Loucy (cell line): ENCODE measurements at regions not wholly inside any gene's neighbourhood (a gene's known extent, or its start where the extent isn't known, plus 50 kb on each side); places are given as distances from the start of the nearest gene placed in this dataset.

ENCODE experiments used
- H2AFZ ChIP-seq: fragments of 200-600 bp; sonication (generic); 2 replicates; pipeline ENCODE4 v1.6.0; 2016; ENCODE audit warnings: antibody characterized with exemption, mild to moderate bottlenecking, low read length, moderate library complexity
- H3F3A ChIP-seq: fragments of 200-600 bp; 2 replicates; pipeline ENCODE4 v1.6.0; 2016; ENCODE audit warnings: antibody characterized with exemption, low read depth, mild to moderate bottlenecking
- H3K27me3 ChIP-seq: fragments of 200-600 bp; sonication (generic); 2 replicates; pipeline ENCODE4 v1.6.1; 2014; ENCODE audit warnings: low read length, mild to moderate bottlenecking; ENCODE audit not compliant: insufficient read depth, poor library complexity, severe bottlenecking
- H3K36me3 ChIP-seq: fragments of 200-600 bp; sonication (generic); 2 replicates; pipeline ENCODE4 v1.6.1; 2016; ENCODE audit warnings: low read length; ENCODE audit not compliant: insufficient read depth
- H3K4me1 ChIP-seq: fragments of 200-600 bp; sonication (generic); 2 replicates; pipeline ENCODE4 v1.5.1; 2014; ENCODE audit warnings: low read length, mild to moderate bottlenecking; ENCODE audit not compliant: insufficient read depth, poor library complexity, severe bottlenecking
- H3K4me2 ChIP-seq: fragments of 200-600 bp; sonication (generic); 2 replicates; pipeline ENCODE4 v1.6.0; 2014; ENCODE audit warnings: antibody characterized with exemption, low read length, low read depth, mild to moderate bottlenecking; ENCODE audit not compliant: poor library complexity, severe bottlenecking
- H3K4me3 ChIP-seq: fragments of 200-600 bp; sonication (generic); 2 replicates; pipeline ENCODE4 v1.5.1; 2014; ENCODE audit warnings: low read length, mild to moderate bottlenecking, mixed read lengths; ENCODE audit not compliant: poor library complexity, severe bottlenecking
- H3K79me2 ChIP-seq: fragments of 200-600 bp; sonication (generic); 2 replicates; pipeline ENCODE4 v1.6.1; 2014; ENCODE audit warnings: low read length; ENCODE audit not compliant: insufficient read depth
- H3K9ac ChIP-seq: fragments of 200-600 bp; sonication (generic); 2 replicates; pipeline ENCODE4 v1.6.0; 2014; ENCODE audit warnings: mild to moderate bottlenecking, low read depth, low read length, moderate library complexity; ENCODE audit not compliant: poor library complexity, severe bottlenecking
- H3K9me2 ChIP-seq: fragments of 200-600 bp; sonication (generic); replicated peaks from 2 replicates; pipeline ENCODE4 v1.6.1; 2016; ENCODE audit warnings: low read depth, low read length, mixed read lengths
- H3K9me3 ChIP-seq: fragments of 200-600 bp; sonication (generic); 2 replicates; pipeline ENCODE4 v1.6.1; 2014; ENCODE audit warnings: mild to moderate bottlenecking, antibody characterized with exemption, low read length, low read depth; ENCODE audit not compliant: insufficient read depth
- H4K20me1 ChIP-seq: fragments of 200-600 bp; sonication (generic); 2 replicates; pipeline ENCODE4 v1.6.0; 2014; ENCODE audit warnings: antibody characterized with exemption, low read length, mild to moderate bottlenecking; ENCODE audit not compliant: insufficient read depth, poor library complexity, severe bottlenecking
- CTCF ChIP-seq: fragments of 200-600 bp; sonication (generic); conservative IDR thresholded peaks from 2 replicates; pipeline ENCODE4 v1.5.1; 2014; ENCODE audit warnings: mild to moderate bottlenecking, antibody characterized with exemption, low read length
- EZH2phosphoT487 ChIP-seq: fragments of 200-600 bp; IDR thresholded peaks from 2 replicates; pipeline ENCODE4 v1.6.1; 2018; ENCODE audit warnings: antibody characterized with exemption, mild to moderate bottlenecking, moderate library complexity, borderline replicate concordance

GRCh38 chr6:78810698-78811097, 56.7 kb upstream of the IRAK1BP1 start:
- H3K79me2 ChIP-seq: no peaks in the 10 kb centered on the region
- no peak overlapping the region for H2AFZ ChIP-seq
- H3F3A ChIP-seq: no peaks in the 10 kb centered on the region
- TF ChIP-seq CTCF (no peak), EZH2phosphoT487 (no peak)
- H3K9ac ChIP-seq: no peak overlapping the region
- H3K4me1 ChIP-seq: no peaks in the 10 kb centered on the region
- no peaks in the 10 kb centered on the region for H3K9me3 ChIP-seq
- no peaks in the 10 kb centered on the region for H3K9me2 ChIP-seq
- H4K20me1 ChIP-seq: no peaks in the 10 kb centered on the region
- H3K4me3 ChIP-seq: no peak overlapping the region
- H3K36me3 ChIP-seq: no peaks in the 10 kb centered on the region
- no peak overlapping the region for H3K4me2 ChIP-seq
- H3K27me3 ChIP-seq: no peaks in the 10 kb centered on the region
